Loucy (cell line): ENCODE measurements at regions not wholly inside any gene's neighbourhood (a gene's known extent, or its start where the extent isn't known, plus 50 kb on each side); places are given as distances from the start of the nearest gene placed in this dataset.

Experiments used
- H2AFZ ChIP-seq: fragments of 200-600 bp; sonication (generic); 2 replicates; pipeline ENCODE4 v1.6.0; 2016; ENCODE audit warnings: antibody characterized with exemption, mild to moderate bottlenecking, low read length, moderate library complexity
- H3F3A ChIP-seq: fragments of 200-600 bp; 2 replicates; pipeline ENCODE4 v1.6.0; 2016; ENCODE audit warnings: antibody characterized with exemption, low read depth, mild to moderate bottlenecking
- H3K27me3 ChIP-seq: fragments of 200-600 bp; sonication (generic); 2 replicates; pipeline ENCODE4 v1.6.1; 2014; ENCODE audit warnings: low read length, mild to moderate bottlenecking; ENCODE audit not compliant: insufficient read depth, poor library complexity, severe bottlenecking
- H3K36me3 ChIP-seq: fragments of 200-600 bp; sonication (generic); 2 replicates; pipeline ENCODE4 v1.6.1; 2016; ENCODE audit warnings: low read length; ENCODE audit not compliant: insufficient read depth
- H3K4me1 ChIP-seq: fragments of 200-600 bp; sonication (generic); 2 replicates; pipeline ENCODE4 v1.5.1; 2014; ENCODE audit warnings: low read length, mild to moderate bottlenecking; ENCODE audit not compliant: insufficient read depth, poor library complexity, severe bottlenecking
- H3K4me2 ChIP-seq: fragments of 200-600 bp; sonication (generic); 2 replicates; pipeline ENCODE4 v1.6.0; 2014; ENCODE audit warnings: antibody characterized with exemption, low read length, low read depth, mild to moderate bottlenecking; ENCODE audit not compliant: poor library complexity, severe bottlenecking
- H3K4me3 ChIP-seq: fragments of 200-600 bp; sonication (generic); 2 replicates; pipeline ENCODE4 v1.5.1; 2014; ENCODE audit warnings: low read length, mild to moderate bottlenecking, mixed read lengths; ENCODE audit not compliant: poor library complexity, severe bottlenecking
- H3K79me2 ChIP-seq: fragments of 200-600 bp; sonication (generic); 2 replicates; pipeline ENCODE4 v1.6.1; 2014; ENCODE audit warnings: low read length; ENCODE audit not compliant: insufficient read depth
- H3K9ac ChIP-seq: fragments of 200-600 bp; sonication (generic); 2 replicates; pipeline ENCODE4 v1.6.0; 2014; ENCODE audit warnings: mild to moderate bottlenecking, low read depth, low read length, moderate library complexity; ENCODE audit not compliant: poor library complexity, severe bottlenecking
- H3K9me2 ChIP-seq: fragments of 200-600 bp; sonication (generic); replicated peaks from 2 replicates; pipeline ENCODE4 v1.6.1; 2016; ENCODE audit warnings: low read depth, low read length, mixed read lengths
- H3K9me3 ChIP-seq: fragments of 200-600 bp; sonication (generic); 2 replicates; pipeline ENCODE4 v1.6.1; 2014; ENCODE audit warnings: mild to moderate bottlenecking, antibody characterized with exemption, low read length, low read depth; ENCODE audit not compliant: insufficient read depth
- H4K20me1 ChIP-seq: fragments of 200-600 bp; sonication (generic); 2 replicates; pipeline ENCODE4 v1.6.0; 2014; ENCODE audit warnings: antibody characterized with exemption, low read length, mild to moderate bottlenecking; ENCODE audit not compliant: insufficient read depth, poor library complexity, severe bottlenecking
- EZH2phosphoT487 ChIP-seq: fragments of 200-600 bp; IDR thresholded peaks from 2 replicates; pipeline ENCODE4 v1.6.1; 2018; ENCODE audit warnings: antibody characterized with exemption, mild to moderate bottlenecking, moderate library complexity, borderline replicate concordance
- TF ChIP-seq, protein P1 (sequence below): fragments of 200-600 bp; sonication (generic); conservative IDR thresholded peaks from 2 replicates; pipeline ENCODE4 v1.5.1; 2014; ENCODE audit warnings: mild to moderate bottlenecking, antibody characterized with exemption, low read length

DNA sequence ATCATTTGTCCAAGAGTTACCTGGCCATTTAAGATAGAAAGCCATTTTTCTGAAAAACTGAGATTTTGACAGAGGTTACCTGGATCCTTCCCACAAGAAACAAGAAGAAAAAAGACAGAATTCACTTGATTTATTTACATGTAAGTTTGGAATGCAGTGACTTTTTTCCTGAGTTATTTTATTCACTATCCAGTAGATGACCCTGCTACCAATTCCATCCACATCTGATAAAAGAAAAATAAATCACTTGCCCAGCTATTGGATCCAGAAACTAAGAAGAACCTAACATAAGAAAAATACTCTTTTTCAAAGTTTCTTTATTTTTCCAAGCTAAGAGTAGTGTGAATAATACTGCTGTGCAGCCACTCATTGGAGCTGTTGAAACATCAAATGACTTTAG lies 275.2 kb downstream of the CETN3 start:
- Histone ChIP-seq H3K4me2 (no peak overlapping the region), H3K9me3 (no peaks in the 10 kb centered on the region), H4K20me1 (no peaks in the 10 kb centered on the region), H3K27me3 (no peaks in the 10 kb centered on the region), H3K9me2 (no peaks in the 10 kb centered on the region), H3K36me3 (no peaks in the 10 kb centered on the region), H3F3A (no peaks in the 10 kb centered on the region), H3K9ac (no peak overlapping the region), H3K79me2 (no peaks in the 10 kb centered on the region), H3K4me1 (no peaks in the 10 kb centered on the region), H2AFZ (no peak overlapping the region), H3K4me3 (no peak overlapping the region)
- TF ChIP-seq EZH2phosphoT487: no peak
- TF ChIP-seq, protein P1, sequence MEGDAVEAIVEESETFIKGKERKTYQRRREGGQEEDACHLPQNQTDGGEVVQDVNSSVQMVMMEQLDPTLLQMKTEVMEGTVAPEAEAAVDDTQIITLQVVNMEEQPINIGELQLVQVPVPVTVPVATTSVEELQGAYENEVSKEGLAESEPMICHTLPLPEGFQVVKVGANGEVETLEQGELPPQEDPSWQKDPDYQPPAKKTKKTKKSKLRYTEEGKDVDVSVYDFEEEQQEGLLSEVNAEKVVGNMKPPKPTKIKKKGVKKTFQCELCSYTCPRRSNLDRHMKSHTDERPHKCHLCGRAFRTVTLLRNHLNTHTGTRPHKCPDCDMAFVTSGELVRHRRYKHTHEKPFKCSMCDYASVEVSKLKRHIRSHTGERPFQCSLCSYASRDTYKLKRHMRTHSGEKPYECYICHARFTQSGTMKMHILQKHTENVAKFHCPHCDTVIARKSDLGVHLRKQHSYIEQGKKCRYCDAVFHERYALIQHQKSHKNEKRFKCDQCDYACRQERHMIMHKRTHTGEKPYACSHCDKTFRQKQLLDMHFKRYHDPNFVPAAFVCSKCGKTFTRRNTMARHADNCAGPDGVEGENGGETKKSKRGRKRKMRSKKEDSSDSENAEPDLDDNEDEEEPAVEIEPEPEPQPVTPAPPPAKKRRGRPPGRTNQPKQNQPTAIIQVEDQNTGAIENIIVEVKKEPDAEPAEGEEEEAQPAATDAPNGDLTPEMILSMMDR: no peak

DNA sequence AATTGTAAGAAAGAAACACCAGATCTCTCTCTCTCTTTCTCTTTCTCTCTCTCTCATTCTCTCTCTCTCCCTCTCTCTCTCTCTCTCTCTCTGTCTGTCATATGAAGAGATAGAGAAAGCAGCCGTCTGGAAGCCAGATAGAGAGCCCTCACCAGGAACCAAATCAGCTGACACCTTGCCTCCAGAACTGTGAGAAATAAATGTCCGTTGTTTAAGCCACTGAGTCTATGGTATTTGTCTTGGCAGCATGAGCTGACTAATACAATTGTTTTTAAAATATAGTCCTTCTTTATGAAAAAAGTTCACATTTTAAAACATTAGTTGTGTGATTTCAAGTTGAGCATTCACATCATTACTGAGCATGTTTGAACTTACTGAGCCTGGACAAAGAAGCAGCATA lies 275.6 kb downstream of the CETN3 start:
- Histone ChIP-seq H4K20me1 (no peaks in the 10 kb centered on the region), H3K9me2 (no peaks in the 10 kb centered on the region), H3K79me2 (no peaks in the 10 kb centered on the region), H3K27me3 (no peaks in the 10 kb centered on the region), H3F3A (no peaks in the 10 kb centered on the region), H3K36me3 (no peaks in the 10 kb centered on the region), H3K4me1 (no peaks in the 10 kb centered on the region), H3K9ac (no peak overlapping the region), H3K4me2 (no peak overlapping the region), H2AFZ (no peak overlapping the region; the same call in 1 of the 2 replicates), H3K4me3 (no peak overlapping the region), H3K9me3 (no peaks in the 10 kb centered on the region)
- TF ChIP-seq EZH2phosphoT487: no peak
- TF ChIP-seq, protein P1: no peak

DNA sequence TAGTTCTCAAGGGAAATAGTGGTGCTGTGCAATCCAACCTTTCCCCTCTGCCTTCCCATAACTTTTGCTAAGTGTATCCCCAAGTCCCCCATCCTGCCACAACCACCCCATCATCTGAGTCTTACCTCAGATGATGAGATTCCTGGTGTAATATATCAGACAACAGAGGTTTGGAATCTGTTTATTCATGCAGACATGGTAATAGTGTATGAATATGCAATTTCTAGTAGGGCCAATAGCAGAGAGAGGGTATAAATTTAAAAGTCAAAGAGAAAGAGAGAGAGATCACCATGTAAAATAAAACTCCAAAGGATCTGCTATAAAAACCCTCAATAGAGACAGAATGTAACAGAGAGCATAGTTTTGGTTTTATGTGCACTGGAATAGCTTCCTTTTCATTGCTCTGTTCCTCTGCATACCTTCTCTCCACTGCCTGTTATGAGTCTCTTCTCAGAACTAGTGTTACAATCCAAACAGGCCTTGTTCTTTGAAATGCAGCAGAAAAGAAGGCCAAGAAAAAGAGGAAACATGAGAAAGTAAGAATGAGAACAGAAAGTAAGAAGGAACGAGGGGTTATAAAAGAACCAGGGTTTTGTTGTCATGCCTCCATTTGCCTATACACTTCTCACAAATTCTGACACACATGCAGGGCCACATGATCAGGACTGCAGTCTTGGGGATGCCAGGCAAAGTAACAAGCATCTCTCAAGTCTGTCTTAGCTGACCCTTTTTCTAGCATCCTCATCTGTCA lies 278.0 kb downstream of the CETN3 start:
- TF ChIP-seq, protein P1: no peak
- no peak for TF ChIP-seq EZH2phosphoT487
- Histone ChIP-seq H3K9ac (no peak overlapping the region), H4K20me1 (no peaks in the 10 kb centered on the region), H3K9me3 (no peaks in the 10 kb centered on the region), H2AFZ (peak overlapping the region; percentile 31), H3K9me2 (no peaks in the 10 kb centered on the region), H3K4me2 (no peak overlapping the region), H3K4me1 (no peaks in the 10 kb centered on the region), H3K36me3 (no peaks in the 10 kb centered on the region), H3K27me3 (no peaks in the 10 kb centered on the region), H3F3A (no peaks in the 10 kb centered on the region), H3K79me2 (no peaks in the 10 kb centered on the region), H3K4me3 (no peak overlapping the region)
